ENCODE measurements at regions not wholly inside any gene's neighbourhood (a gene's known extent, or its start where the extent isn't known, plus 50 kb on each side); places are given as distances from the start of the nearest gene placed in this dataset.

GRCh38 chr1:209455145-209455544 lies 128.4 kb upstream of the CAMK1G start:
- no peak for DNase-seq

- DNase-seq, result no peak
These were observed 127.7 kb upstream of the CAMK1G start for GRCh38 chr1:209455661-209456358.

GRCh38 chr1:209456878-209457277 lies 126.6 kb upstream of the CAMK1G start:
- no peak for DNase-seq

GRCh38 chr1:209457401-209458125 lies 126.0 kb upstream of the CAMK1G start:
- DNase-seq, result no peak

- no peak for DNase-seq
These were observed 124.6 kb upstream of the CAMK1G start for GRCh38 chr1:209458921-209459320.

- no peak for DNase-seq
These were observed 122.3 kb upstream of the CAMK1G start for GRCh38 chr1:209461168-209461567.

GRCh38 chr1:209462433-209462832 lies 121.1 kb upstream of the CAMK1G start:
- DNase-seq, result no peak

- no peak for DNase-seq
These were observed 120.1 kb upstream of the CAMK1G start for GRCh38 chr1:209463441-209463840.

- no peak for DNase-seq
These were observed 110.5 kb upstream of the CAMK1G start for GRCh38 chr1:209473025-209473424.

- no peak for DNase-seq
These were observed 103.2 kb upstream of the CAMK1G start for GRCh38 chr1:209480345-209480744.

GRCh38 chr1:209483691-209484090 lies 99.8 kb upstream of the CAMK1G start:
- no peak for DNase-seq

GRCh38 chr1:209484429-209484828 lies 99.1 kb upstream of the CAMK1G start:
- DNase-seq, result no peak

GRCh38 chr1:209485167-209485566 lies 98.3 kb upstream of the CAMK1G start:
- no peak for DNase-seq

- DNase-seq, result no peak
These were observed 97.8 kb upstream of the CAMK1G start for GRCh38 chr1:209485751-209486150.

GRCh38 chr1:209486861-209487593 lies 96.5 kb upstream of the CAMK1G start:
- no peak for DNase-seq

- DNase-seq, result no peak
These were observed 93.5 kb upstream of the CAMK1G start for GRCh38 chr1:209490013-209490412.

GRCh38 chr1:209491031-209491430 lies 92.5 kb upstream of the CAMK1G start:
- no peak for DNase-seq

GRCh38 chr1:209491496-209491895 lies 92.0 kb upstream of the CAMK1G start:
- DNase-seq, result no peak

- no peak for DNase-seq
These were observed 91.6 kb upstream of the CAMK1G start for GRCh38 chr1:209491897-209492296.

- no peak for DNase-seq
These were observed 90.0 kb upstream of the CAMK1G start for GRCh38 chr1:209493559-209493958.

GRCh38 chr1:209497729-209498128 lies 85.8 kb upstream of the CAMK1G start:
- DNase-seq, result no peak

- no peak for DNase-seq
These were observed 82.5 kb upstream of the CAMK1G start for GRCh38 chr1:209500993-209501392.

- DNase-seq, result no peak
These were observed 80.3 kb upstream of the CAMK1G start for GRCh38 chr1:209503196-209503595.

- DNase-seq, result no peak
These were observed 78.9 kb upstream of the CAMK1G start for GRCh38 chr1:209504571-209504970.
